Liver (tissue), 8 donors: ENCODE measurements at regions not wholly inside any gene's neighbourhood (a gene's known extent, or its start where the extent isn't known, plus 50 kb on each side); places are given as distances from the start of the nearest gene placed in this dataset.

ENCODE experiments used
- DNase-seq: peaks from one replicate; pipeline ENCODE4 v3.0.0-alpha.2; 2017; ENCODE audit warnings: low spot score
- H3K27ac ChIP-seq, 2 donors: one replicate each; pipeline ENCODE4 v1.7.0; 2013; ENCODE audit warnings: inconsistent platforms in 2 of 2, low read length in 2 of 2, control low read depth in 1 of 2, low read depth in 1 of 2, mild to moderate bottlenecking in 1 of 2
- H3K27me3 ChIP-seq, 4 donors: one replicate each; pipeline versions ENCODE4 v1.6.1 to v1.7.0; 2013; ENCODE audit warnings: low read length in 3 of 4, inconsistent platforms in 1 of 4, mild to moderate bottlenecking in 1 of 4, moderate library complexity in 1 of 4; ENCODE audit not compliant: control insufficient read depth in 4 of 4, insufficient read depth in 4 of 4
- H3K36me3 ChIP-seq, 4 donors: one replicate each; pipeline versions ENCODE4 v1.6.1 to v1.7.0; 2013; ENCODE audit warnings: low read length in 3 of 4, mild to moderate bottlenecking in 3 of 4, low read depth in 1 of 4, moderate library complexity in 1 of 4; ENCODE audit not compliant: control insufficient read depth in 4 of 4, insufficient read depth in 3 of 4
- H3K4me1 ChIP-seq, 4 donors: one replicate each; pipeline versions ENCODE4 v1.6.1 to v1.7.0; 2013; ENCODE audit warnings: low read length in 3 of 4, mild to moderate bottlenecking in 3 of 4, moderate library complexity in 1 of 4; ENCODE audit not compliant: control insufficient read depth in 4 of 4, insufficient read depth in 4 of 4
- H3K4me3 ChIP-seq, 3 donors: one replicate each; pipeline versions ENCODE4 v1.6.1 to v1.7.0; 2013; ENCODE audit warnings: low read length in 3 of 3, control low read depth in 1 of 3, low read depth in 1 of 3, mild to moderate bottlenecking in 1 of 3
- H3K9ac ChIP-seq, 2 donors: one replicate each; pipeline ENCODE4 v1.7.0; 2013; ENCODE audit warnings: low read length in 2 of 2, mild to moderate bottlenecking in 2 of 2, moderate library complexity in 2 of 2, control low read depth in 1 of 2, low read depth in 1 of 2
- H3K9me3 ChIP-seq, 4 donors: one replicate each; pipeline versions ENCODE4 v1.6.1 to v1.7.0; 2013; ENCODE audit warnings: low read length in 3 of 4; ENCODE audit not compliant: control insufficient read depth in 4 of 4
- CTCF ChIP-seq: fragments of 150-350 bp; IDR thresholded peaks from 2 replicates; pipeline ENCODE4 v1.5.1; 2017; ENCODE audit warnings: improper control_type of control experiment, low read depth, low read length; ENCODE audit not compliant: missing input control
- EGR1 ChIP-seq, 2 donors: IDR thresholded peaks; 2 replicates each; pipeline ENCODE4 v1.6.1; 2016 to 2018; ENCODE audit warnings: antibody characterized with exemption in 2 of 2, low read depth in 2 of 2
- FOXA1 ChIP-seq: IDR thresholded peaks from 2 replicates; pipeline ENCODE4 v1.6.1; 2016; ENCODE audit warnings: antibody characterized with exemption
- FOXA2 ChIP-seq: IDR thresholded peaks from 2 replicates; pipeline ENCODE4 v1.6.1; 2016; ENCODE audit warnings: antibody characterized with exemption
- GABPA ChIP-seq, 2 donors: IDR thresholded peaks in 1 of 2; conservative IDR thresholded peaks in 1 of 2; 2 replicates each; pipeline ENCODE4 v1.6.1; 2016; ENCODE audit warnings: antibody characterized with exemption in 2 of 2, mild to moderate bottlenecking in 1 of 2, moderate library complexity in 1 of 2
- HNF4A ChIP-seq, 2 donors: conservative IDR thresholded peaks; 2 replicates each; pipeline ENCODE4 v1.6.1; 2016; ENCODE audit warnings: antibody characterized with exemption in 2 of 2, mild to moderate bottlenecking in 2 of 2
- HNF4G ChIP-seq: IDR thresholded peaks from 2 replicates; pipeline ENCODE4 v1.6.1; 2016; ENCODE audit warnings: antibody characterized with exemption
- JUND ChIP-seq, 2 donors: IDR thresholded peaks; 2 replicates each; pipeline ENCODE4 v1.6.1; 2016; ENCODE audit warnings: antibody characterized with exemption in 2 of 2
- NR2F2 ChIP-seq: IDR thresholded peaks from 2 replicates; pipeline ENCODE4 v1.6.1; 2016; ENCODE audit warnings: antibody characterized with exemption
- RAD21 ChIP-seq, 2 donors: IDR thresholded peaks; 2 replicates each; pipeline ENCODE4 v1.6.1; 2016; ENCODE audit warnings: antibody characterized with exemption in 2 of 2, mild to moderate bottlenecking in 2 of 2
- RXRA ChIP-seq, 2 donors: IDR thresholded peaks; 2 replicates each; pipeline ENCODE4 v1.6.1; 2017 to 2018; ENCODE audit warnings: antibody characterized with exemption in 2 of 2, mild to moderate bottlenecking in 1 of 2
- SP1 ChIP-seq: IDR thresholded peaks from 2 replicates; pipeline ENCODE4 v1.6.1; 2018; ENCODE audit warnings: antibody characterized with exemption, mild to moderate bottlenecking
- TAF1 ChIP-seq: conservative IDR thresholded peaks from 2 replicates; pipeline ENCODE4 v1.6.1; 2016; ENCODE audit warnings: antibody characterized with exemption, mild to moderate bottlenecking
- YY1 ChIP-seq: IDR thresholded peaks from 2 replicates; pipeline ENCODE4 v1.6.1; 2016; ENCODE audit warnings: antibody characterized with exemption, mild to moderate bottlenecking
- ZBTB33 ChIP-seq: IDR thresholded peaks from 2 replicates; pipeline ENCODE4 v1.6.1; 2016; ENCODE audit warnings: antibody characterized with exemption
- WGBS: extraction: QIAGEN DNeasy Blood & Tissue Kit; methylation state at CpG from one replicate; pipeline ENCODE4 v1.1.7; 2013; 5-methylcytosine and 5-hydroxymethylcytosine counted together
- TF ChIP-seq, protein P1 (sequence below): IDR thresholded peaks from 2 replicates; pipeline ENCODE4 v1.6.1; 2016; ENCODE audit warnings: antibody characterized with exemption
- TF ChIP-seq, protein P2 (sequence below): IDR thresholded peaks from 2 replicates; pipeline ENCODE4 v1.6.1; 2016; ENCODE audit warnings: antibody characterized with exemption
- TF ChIP-seq, protein P3 (sequence below): IDR thresholded peaks from 2 replicates; pipeline ENCODE4 v1.6.1; 2016; ENCODE audit warnings: antibody characterized with exemption, mild to moderate bottlenecking
- donor health status: healthy.
- donor health status: healthy.
- donor health status: healthy.
- donor health status: healthy.
- donor health status: healthy.

DNA sequence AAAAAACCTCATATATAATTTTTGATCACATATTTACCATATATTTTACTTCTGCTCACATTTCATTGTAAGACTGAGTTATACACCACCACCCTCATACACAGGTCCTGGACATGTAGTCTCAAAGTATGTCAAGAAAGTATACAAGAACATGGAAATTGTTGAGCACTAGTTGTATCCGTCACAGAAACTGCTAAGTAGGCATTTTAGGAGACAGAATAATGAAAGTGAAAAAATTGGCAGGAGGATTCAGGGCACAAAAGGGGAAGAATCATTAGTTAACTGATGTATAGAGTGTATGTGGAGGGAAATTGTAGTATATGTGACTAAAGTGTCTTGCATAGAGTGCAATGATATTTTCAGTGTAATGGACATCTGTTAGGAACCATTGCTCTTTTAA is 458.8 kb downstream of the TFAP2B start:
- Histone ChIP-seq H3K9me3 (no peaks in the 10 kb centered on the region), H3K27ac (no peak overlapping the region), H3K36me3 (no peaks in the 10 kb centered on the region), H3K9ac (no peak overlapping the region), H3K4me1 (no peaks in the 10 kb centered on the region), H3K4me3 (no peak overlapping the region), H3K27me3 (no peaks in the 10 kb centered on the region)
- no peak for TF ChIP-seq FOXA1
- no peak for TF ChIP-seq HNF4A (conservative IDR thresholded peaks at IDR 0.05)
- TF ChIP-seq YY1 = no peak
- no peak for TF ChIP-seq TAF1
- TF ChIP-seq RXRA (IDR thresholded peaks at IDR 0.05) = no peak
- TF ChIP-seq, protein P1, sequence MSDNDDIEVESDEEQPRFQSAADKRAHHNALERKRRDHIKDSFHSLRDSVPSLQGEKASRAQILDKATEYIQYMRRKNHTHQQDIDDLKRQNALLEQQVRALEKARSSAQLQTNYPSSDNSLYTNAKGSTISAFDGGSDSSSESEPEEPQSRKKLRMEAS = no peak
- TF ChIP-seq SP1 = no peak
- TF ChIP-seq RAD21 (IDR thresholded peaks at IDR 0.05) = no peak
- TF ChIP-seq GABPA (IDR thresholded peaks at IDR 0.05 in 1 of 2, conservative IDR thresholded peaks at IDR 0.05 in 1 of 2) = no peak
- no peak for TF ChIP-seq HNF4G
- TF ChIP-seq, protein P2, sequence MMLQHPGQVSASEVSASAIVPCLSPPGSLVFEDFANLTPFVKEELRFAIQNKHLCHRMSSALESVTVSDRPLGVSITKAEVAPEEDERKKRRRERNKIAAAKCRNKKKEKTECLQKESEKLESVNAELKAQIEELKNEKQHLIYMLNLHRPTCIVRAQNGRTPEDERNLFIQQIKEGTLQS = no peak
- TF ChIP-seq CTCF = no peak
- no peak for TF ChIP-seq FOXA2
- no peak for TF ChIP-seq NR2F2
- no peak for TF ChIP-seq JUND (IDR thresholded peaks at IDR 0.05)
- no peak for TF ChIP-seq ZBTB33
- TF ChIP-seq, protein P3, sequence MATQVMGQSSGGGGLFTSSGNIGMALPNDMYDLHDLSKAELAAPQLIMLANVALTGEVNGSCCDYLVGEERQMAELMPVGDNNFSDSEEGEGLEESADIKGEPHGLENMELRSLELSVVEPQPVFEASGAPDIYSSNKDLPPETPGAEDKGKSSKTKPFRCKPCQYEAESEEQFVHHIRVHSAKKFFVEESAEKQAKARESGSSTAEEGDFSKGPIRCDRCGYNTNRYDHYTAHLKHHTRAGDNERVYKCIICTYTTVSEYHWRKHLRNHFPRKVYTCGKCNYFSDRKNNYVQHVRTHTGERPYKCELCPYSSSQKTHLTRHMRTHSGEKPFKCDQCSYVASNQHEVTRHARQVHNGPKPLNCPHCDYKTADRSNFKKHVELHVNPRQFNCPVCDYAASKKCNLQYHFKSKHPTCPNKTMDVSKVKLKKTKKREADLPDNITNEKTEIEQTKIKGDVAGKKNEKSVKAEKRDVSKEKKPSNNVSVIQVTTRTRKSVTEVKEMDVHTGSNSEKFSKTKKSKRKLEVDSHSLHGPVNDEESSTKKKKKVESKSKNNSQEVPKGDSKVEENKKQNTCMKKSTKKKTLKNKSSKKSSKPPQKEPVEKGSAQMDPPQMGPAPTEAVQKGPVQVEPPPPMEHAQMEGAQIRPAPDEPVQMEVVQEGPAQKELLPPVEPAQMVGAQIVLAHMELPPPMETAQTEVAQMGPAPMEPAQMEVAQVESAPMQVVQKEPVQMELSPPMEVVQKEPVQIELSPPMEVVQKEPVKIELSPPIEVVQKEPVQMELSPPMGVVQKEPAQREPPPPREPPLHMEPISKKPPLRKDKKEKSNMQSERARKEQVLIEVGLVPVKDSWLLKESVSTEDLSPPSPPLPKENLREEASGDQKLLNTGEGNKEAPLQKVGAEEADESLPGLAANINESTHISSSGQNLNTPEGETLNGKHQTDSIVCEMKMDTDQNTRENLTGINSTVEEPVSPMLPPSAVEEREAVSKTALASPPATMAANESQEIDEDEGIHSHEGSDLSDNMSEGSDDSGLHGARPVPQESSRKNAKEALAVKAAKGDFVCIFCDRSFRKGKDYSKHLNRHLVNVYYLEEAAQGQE = no peak
- no peak for TF ChIP-seq EGR1 (IDR thresholded peaks at IDR 0.05; ENCODE audit: low read depth in 2 of 2)
- WGBS = 79% methylated on average over 1 of the region's 1 CpG
- no peak for DNase-seq

GRCh38 chr6:51282026-51282425 is 463.4 kb downstream of the TFAP2B start:
- 85% methylated on average over 2 of the region's 2 CpGs for WGBS
- no peak for DNase-seq
- no peak overlapping the region for H3K4me3 ChIP-seq
- H3K27me3 ChIP-seq = no peaks in the 10 kb centered on the region
- H3K9ac ChIP-seq = no peak overlapping the region
- no peak overlapping the region for H3K27ac ChIP-seq
- H3K9me3 ChIP-seq = no peaks in the 10 kb centered on the region
- H3K36me3 ChIP-seq = no peaks in the 10 kb centered on the region
- no peaks in the 10 kb centered on the region for H3K4me1 ChIP-seq
- no peak for TF ChIP-seq FOXA1
- TF ChIP-seq SP1 = no peak
- TF ChIP-seq HNF4G = no peak
- no peak for TF ChIP-seq TAF1
- no peak for TF ChIP-seq GABPA (IDR thresholded peaks at IDR 0.05 in 1 of 2, conservative IDR thresholded peaks at IDR 0.05 in 1 of 2)
- TF ChIP-seq, protein P3 = no peak
- TF ChIP-seq, protein P1 = no peak
- no peak for TF ChIP-seq NR2F2
- no peak for TF ChIP-seq RXRA (IDR thresholded peaks at IDR 0.05)
- no peak for TF ChIP-seq HNF4A (conservative IDR thresholded peaks at IDR 0.05)
- TF ChIP-seq RAD21 (IDR thresholded peaks at IDR 0.05) = no peak
- no peak for TF ChIP-seq YY1
- TF ChIP-seq EGR1 (IDR thresholded peaks at IDR 0.05; ENCODE audit: low read depth in 2 of 2) = no peak
